Duodenal mucosa (tissue), 2 donors: ENCODE measurements at regions not wholly inside any gene's neighbourhood (a gene's known extent, or its start where the extent isn't known, plus 50 kb on each side); places are given as distances from the start of the nearest gene placed in this dataset.
"Not testable (repeated sequence)": the region's sequence is repeated elsewhere in the genome, so short reads cannot be mapped to it uniquely, and the experiment has no call there.

Experiments used
- H3K27ac ChIP-seq: one replicate; pipeline ENCODE4 v1.7.0; 2013; ENCODE audit warnings: low read depth, low read length
- H3K27me3 ChIP-seq, 2 donors: one replicate each; pipeline ENCODE4 v1.7.0; 2013; ENCODE audit warnings: low read length in 2 of 2, control low read depth in 1 of 2; ENCODE audit not compliant: insufficient read depth in 2 of 2, control insufficient read depth in 1 of 2
- H3K36me3 ChIP-seq, 2 donors: one replicate each; pipeline ENCODE4 v1.7.0; 2013; ENCODE audit warnings: low read length in 2 of 2, control low read depth in 1 of 2; ENCODE audit not compliant: insufficient read depth in 2 of 2, control insufficient read depth in 1 of 2
- H3K4me1 ChIP-seq, 2 donors: one replicate each; pipeline ENCODE4 v1.7.0; 2013; ENCODE audit warnings: low read length in 2 of 2, control low read depth in 1 of 2; ENCODE audit not compliant: insufficient read depth in 2 of 2, control insufficient read depth in 1 of 2
- H3K4me3 ChIP-seq, 2 donors: one replicate each; pipeline ENCODE4 v1.7.0; 2013; ENCODE audit warnings: low read length in 2 of 2, low read depth in 1 of 2
- H3K9ac ChIP-seq, 2 donors: one replicate each; pipeline ENCODE4 v1.7.0; 2013; ENCODE audit warnings: low read length in 2 of 2, low read depth in 1 of 2
- H3K9me3 ChIP-seq, 2 donors: one replicate each; pipeline ENCODE4 v1.7.0; 2013; ENCODE audit warnings: low read length in 2 of 2, control low read depth in 1 of 2; ENCODE audit not compliant: control insufficient read depth in 1 of 2

DNA sequence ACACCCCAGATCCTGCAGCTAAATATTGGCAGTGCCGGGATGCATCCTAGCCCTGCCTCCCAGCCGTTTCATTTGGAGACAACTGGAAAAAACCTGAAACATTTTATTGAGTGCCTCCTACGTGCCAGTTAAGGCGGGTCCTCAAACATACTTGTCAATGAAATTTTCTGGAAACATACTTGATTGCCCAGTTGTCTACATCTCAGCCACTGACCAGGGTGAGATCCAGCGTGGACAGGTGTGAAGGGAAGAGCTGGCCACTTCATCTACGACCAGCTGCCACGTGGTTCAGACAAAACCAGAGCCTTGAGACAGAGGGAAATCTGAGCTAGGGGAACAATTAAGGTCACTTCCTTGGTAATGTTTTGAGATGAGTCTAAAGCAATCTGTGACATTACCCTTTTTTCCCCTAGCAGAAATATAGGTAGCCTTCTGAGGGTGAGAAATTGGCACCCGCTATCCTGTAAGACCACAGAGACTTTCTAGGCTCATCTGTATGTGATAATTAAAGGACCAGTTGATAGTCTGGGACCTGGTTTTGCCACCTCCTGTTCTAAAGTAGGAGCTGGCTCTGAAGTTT lies 116.3 kb upstream of the MTHFD1L start:
- Histone ChIP-seq H3K27ac (no peak overlapping the region), H3K9ac (no peak overlapping the region), H3K36me3 (no peaks in the 10 kb centered on the region), H3K4me1 (no peaks in the 10 kb centered on the region), H3K4me3 (no peak overlapping the region), H3K9me3 (no peaks in the 10 kb centered on the region), H3K27me3 (no peaks in the 10 kb centered on the region)

DNA sequence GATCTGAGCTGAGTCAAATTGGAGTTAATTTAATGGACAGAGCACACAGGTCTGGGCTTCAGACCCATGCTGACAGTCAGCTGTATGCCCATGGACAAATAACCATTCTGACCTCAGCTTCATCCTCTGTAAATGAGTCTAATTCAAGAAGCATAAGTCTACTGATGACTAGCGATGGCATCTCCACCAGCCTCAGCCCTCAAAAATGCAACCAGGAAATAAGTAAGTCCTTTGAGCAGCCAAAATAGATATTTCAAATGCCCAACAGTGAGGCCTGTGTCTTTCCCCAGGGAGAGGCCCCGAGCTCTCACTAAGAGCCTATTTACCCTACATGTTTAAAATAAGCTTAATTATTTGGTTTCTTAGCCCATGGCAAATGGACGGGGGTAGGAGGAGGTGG lies 114.2 kb upstream of the MTHFD1L start:
- no peaks in the 10 kb centered on the region for H3K36me3 ChIP-seq
- no peak overlapping the region for H3K27ac ChIP-seq
- no peak overlapping the region for H3K9ac ChIP-seq
- no peaks in the 10 kb centered on the region for H3K9me3 ChIP-seq
- H3K4me1 ChIP-seq, result no peaks in the 10 kb centered on the region
- no peak overlapping the region for H3K4me3 ChIP-seq
- no peaks in the 10 kb centered on the region for H3K27me3 ChIP-seq

GRCh38 chr6:150752409-150752808 lies 113.1 kb upstream of the MTHFD1L start:
- Histone ChIP-seq H3K27ac (no peak overlapping the region), H3K4me3 (no peak overlapping the region), H3K36me3 (no peaks in the 10 kb centered on the region)

GRCh38 chr6:150753371-150754064 lies 112.0 kb upstream of the MTHFD1L start:
- no peak overlapping the region for H3K4me3 ChIP-seq
- H3K27me3 ChIP-seq, result no peaks in the 10 kb centered on the region
- no peaks in the 10 kb centered on the region for H3K9me3 ChIP-seq
- no peaks in the 10 kb centered on the region for H3K4me1 ChIP-seq
- no peak overlapping the region for H3K27ac ChIP-seq
- H3K36me3 ChIP-seq, result no peaks in the 10 kb centered on the region
- no peak overlapping the region for H3K9ac ChIP-seq

More at GRCh38 chr6:150752409-150752808, 113.1 kb upstream of the MTHFD1L start:
- H3K9me3 ChIP-seq, result no peaks in the 10 kb centered on the region
- no peaks in the 10 kb centered on the region for H3K4me1 ChIP-seq
- no peak overlapping the region for H3K9ac ChIP-seq
- H3K27me3 ChIP-seq, result no peaks in the 10 kb centered on the region

DNA sequence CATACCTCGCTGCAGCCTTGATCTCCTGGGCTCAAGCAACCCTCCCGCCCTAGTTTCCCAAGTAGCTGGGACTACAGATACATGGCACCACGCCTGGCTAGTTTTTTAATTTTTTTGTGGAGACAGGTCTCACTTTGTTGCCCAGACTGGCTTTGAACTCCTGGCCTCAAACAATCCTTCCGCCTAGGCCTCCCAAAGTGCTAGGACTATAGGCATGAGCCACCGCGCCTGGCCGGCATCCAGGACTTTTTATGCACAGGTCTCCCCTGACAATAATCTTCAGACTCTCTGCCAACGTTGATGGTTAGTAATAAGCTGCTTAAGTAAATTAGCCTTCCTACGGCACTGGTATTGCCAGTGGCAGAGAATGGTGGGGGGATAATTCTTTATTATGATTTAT lies 110.5 kb upstream of the MTHFD1L start:
- H3K36me3 ChIP-seq, result no peaks in the 10 kb centered on the region
- H3K9me3 ChIP-seq, result no peaks in the 10 kb centered on the region
- H3K27me3 ChIP-seq, result no peaks in the 10 kb centered on the region
- H3K4me3 ChIP-seq, result no peak overlapping the region
- no peak overlapping the region for H3K27ac ChIP-seq
- H3K9ac ChIP-seq, result no peak overlapping the region
- no peaks in the 10 kb centered on the region for H3K4me1 ChIP-seq

- Histone ChIP-seq H3K27ac (no peak overlapping the region), H3K9ac (no peak overlapping the region), H3K36me3 (no peaks in the 10 kb centered on the region), H3K27me3 (no peaks in the 10 kb centered on the region), H3K9me3 (no peaks in the 10 kb centered on the region), H3K4me3 (no peak overlapping the region), H3K4me1 (no peaks in the 10 kb centered on the region)
Measured at GRCh38 chr6:150755524-150755923, 110.0 kb upstream of the MTHFD1L start.

DNA sequence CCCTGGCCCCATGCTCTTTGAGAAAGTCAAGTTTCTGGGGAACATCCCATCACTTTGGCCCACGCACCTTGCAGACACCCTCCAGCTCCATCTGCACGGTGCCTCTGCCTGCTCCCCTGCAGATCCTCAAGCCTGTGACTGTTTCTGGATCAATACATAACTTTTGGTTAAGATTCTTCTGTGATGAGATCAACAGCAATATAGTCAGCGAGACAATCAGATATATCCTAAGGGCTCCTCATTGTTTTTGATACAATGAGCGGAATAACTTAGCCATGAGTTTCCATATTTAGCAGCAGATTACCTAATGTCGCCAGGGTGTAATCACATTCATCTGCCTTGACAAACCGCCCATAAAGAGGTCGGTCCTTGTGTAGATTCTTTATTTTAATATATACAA lies 109.3 kb upstream of the MTHFD1L start:
- H3K27me3 ChIP-seq, result no peaks in the 10 kb centered on the region
- H3K9ac ChIP-seq, result no peak overlapping the region
- H3K9me3 ChIP-seq, result no peaks in the 10 kb centered on the region
- H3K36me3 ChIP-seq, result no peaks in the 10 kb centered on the region
- H3K4me3 ChIP-seq, result no peak overlapping the region
- no peak overlapping the region for H3K27ac ChIP-seq
- no peaks in the 10 kb centered on the region for H3K4me1 ChIP-seq

DNA sequence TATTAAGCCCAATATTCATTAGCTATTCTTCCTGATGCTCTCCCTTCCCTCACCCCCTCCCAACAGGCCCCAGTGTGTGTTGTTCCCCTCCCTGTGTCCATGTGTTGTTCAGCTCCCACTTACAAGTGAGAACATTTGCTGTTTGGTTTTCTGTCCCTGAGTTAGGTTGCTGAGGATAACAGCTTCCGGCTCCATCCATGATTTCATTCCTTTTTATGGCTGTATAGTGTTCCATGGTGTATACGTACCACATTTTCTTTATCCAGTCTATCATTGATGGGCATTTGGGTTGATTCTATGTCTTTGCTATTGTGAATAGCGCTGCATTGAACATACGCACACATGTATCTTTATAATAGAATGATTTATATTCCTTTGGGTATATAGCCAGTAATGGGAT lies 107.7 kb upstream of the MTHFD1L start:
- H3K4me1 ChIP-seq, H3K4me3 ChIP-seq, H3K36me3 ChIP-seq, H3K27me3 ChIP-seq, H3K9ac ChIP-seq, H3K27ac ChIP-seq, H3K9me3 ChIP-seq: not testable (repeated sequence)

DNA sequence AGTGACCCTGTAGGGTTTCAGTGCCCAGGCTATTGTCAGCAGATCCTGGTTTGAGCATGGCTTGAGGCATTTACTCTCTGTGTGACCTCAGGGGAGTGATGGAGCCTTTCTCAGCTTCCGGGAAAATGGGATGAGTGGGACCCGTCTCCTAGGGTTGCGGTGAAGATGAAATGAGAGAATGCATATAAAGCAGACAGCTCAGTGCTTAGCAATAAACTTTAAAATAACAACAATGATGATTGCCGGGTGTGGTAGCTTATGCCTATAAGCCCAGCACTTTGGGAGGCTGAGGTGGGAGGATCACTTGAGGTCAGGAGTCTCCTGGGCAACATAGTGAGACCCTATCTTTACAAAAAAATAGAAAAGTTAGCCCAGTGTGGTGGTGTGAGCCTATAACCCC lies 106.0 kb upstream of the MTHFD1L start:
- H3K27ac ChIP-seq, result no peak overlapping the region

DNA sequence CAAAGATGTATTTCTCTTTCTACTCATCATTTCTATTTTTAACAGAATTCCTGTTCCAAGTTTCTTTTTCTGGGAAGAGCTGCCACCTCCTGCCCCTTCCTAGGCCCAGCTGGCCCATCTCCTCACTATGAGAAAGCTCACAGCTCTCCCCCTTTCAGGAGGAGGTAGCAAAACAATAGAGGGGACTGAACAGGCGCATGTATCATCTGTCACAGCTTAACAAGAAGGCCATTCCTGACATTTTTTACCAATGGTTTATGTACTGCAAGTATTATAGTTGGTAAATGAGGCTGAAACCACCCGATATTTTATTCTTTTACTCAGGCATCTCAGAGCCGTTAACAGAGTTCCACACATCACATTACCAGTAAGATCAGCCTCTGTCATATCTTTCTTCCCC lies 103.7 kb upstream of the MTHFD1L start:
- H3K27ac ChIP-seq, result no peak overlapping the region
- H3K9me3 ChIP-seq, result no peaks in the 10 kb centered on the region
- no peak overlapping the region for H3K4me3 ChIP-seq
- peaks cover 0 to 6% of the 10 kb centered on the region in 2 donors for H3K4me1 ChIP-seq
- H3K9ac ChIP-seq, result no peak overlapping the region
- no peaks in the 10 kb centered on the region for H3K27me3 ChIP-seq
- peaks cover 0 to 3% of the 10 kb centered on the region in 2 donors for H3K36me3 ChIP-seq

More for the DNA sequence above, 106.0 kb upstream of the MTHFD1L start:
- H3K9me3 ChIP-seq, result no peaks in the 10 kb centered on the region
- H3K4me3 ChIP-seq, result no peak overlapping the region
- peaks cover 0 to 3% of the 10 kb centered on the region in 2 donors for H3K36me3 ChIP-seq
- H3K4me1 ChIP-seq, result no peaks in the 10 kb centered on the region
- no peak overlapping the region for H3K9ac ChIP-seq
- no peaks in the 10 kb centered on the region for H3K27me3 ChIP-seq
